Spleen (tissue), 11 donors: ENCODE measurements at regions not wholly inside any gene's neighbourhood (a gene's known extent, or its start where the extent isn't known, plus 50 kb on each side); places are given as distances from the start of the nearest gene placed in this dataset.

Experiments
- DNase-seq: peaks from one replicate; pipeline ENCODE4 v3.0.0-alpha.2; 2020
- H3K27ac ChIP-seq, 8 donors: fragments of 200-600 bp; sonication (generic) in 7 of 8; 1 replicate in 4 of 8; 2 replicates in 4 of 8; pipeline versions ENCODE4 v1.5.0 to v1.8.0; 2016 to 2021; ENCODE audit warnings: inconsistent platforms in 4 of 8, mild to moderate bottlenecking in 4 of 8, moderate library complexity in 1 of 8
- H3K27me3 ChIP-seq, 7 donors: fragments of 200-600 bp; sonication (generic) in 6 of 7; replicated peaks in 1 of 7; 1 replicate in 4 of 7; 2 replicates in 3 of 7; pipeline versions ENCODE4 v1.5.0 to v1.8.0; 2016 to 2021; ENCODE audit warnings: inconsistent platforms in 3 of 7, mild to moderate bottlenecking in 1 of 7
- H3K36me3 ChIP-seq, 6 donors: fragments of 200-600 bp; sonication (generic) in 5 of 6; 1 replicate in 4 of 6; 2 replicates in 2 of 6; pipeline versions ENCODE4 v1.5.0 to v1.8.0; 2016 to 2021; ENCODE audit warnings: inconsistent platforms in 2 of 6
- H3K4me1 ChIP-seq, 6 donors: fragments of 200-600 bp; sonication (generic) in 5 of 6; 1 replicate in 3 of 6; 2 replicates in 3 of 6; pipeline versions ENCODE4 v1.5.0 to v1.8.0; 2016 to 2021; ENCODE audit warnings: inconsistent platforms in 3 of 6
- H3K4me3 ChIP-seq, 8 donors: fragments of 200-600 bp; sonication (generic) in 7 of 8; 1 replicate in 4 of 8; 2 replicates in 4 of 8; pipeline versions ENCODE4 v1.5.0 to v1.8.0; 2016 to 2021; ENCODE audit warnings: inconsistent platforms in 4 of 8, mild to moderate bottlenecking in 4 of 8, moderate library complexity in 2 of 8
- H3K9me3 ChIP-seq, 8 donors: fragments of 200-600 bp; sonication (generic) in 7 of 8; 1 replicate in 4 of 8; 2 replicates in 4 of 8; pipeline versions ENCODE4 v1.5.0 to v1.8.0; 2016 to 2021; ENCODE audit warnings: inconsistent platforms in 4 of 8
- POLR2A ChIP-seq, 3 donors: fragments of 450-650 bp; IDR thresholded peaks; one replicate each; pipeline ENCODE4 v1.5.1; 2017; ENCODE audit warnings: antibody characterized with exemption in 3 of 3, mild to moderate bottlenecking in 1 of 3
- POLR2AphosphoS5 ChIP-seq, 3 donors: sonication (generic); formaldehyde crosslinking; IDR thresholded peaks; one replicate each; pipeline ENCODE4 v1.5.1; 2017; ENCODE audit warnings: antibody characterized with exemption in 3 of 3
- WGBS, 5 donors: extraction: QIAGEN DNeasy Blood & Tissue Kit in 3 of 5; methylation state at CpG; one replicate each; pipeline versions ENCODE4 v1.1.5 to v1.1.7; 2013 to 2018; 5-methylcytosine and 5-hydroxymethylcytosine counted together
- intact Hi-C: fragments of 100-400 bp; cut with DNase I; formaldehyde crosslinking; loops from one replicate; pipeline ENCODE4 v1.15.0; 2023; ENCODE audit warnings: low total_unique reads
- TF ChIP-seq, protein P1 (sequence below), 11 experiments: fragments of 200-600 bp in 7 of 11; fragments of 450-650 bp in 4 of 11; sonication (generic) in 4 of 11; IDR thresholded peaks in 8 of 11; conservative IDR thresholded peaks in 3 of 11; 1 replicate in 7 of 11; 2 replicates in 4 of 11; pipeline versions ENCODE4 v1.4.0 to v1.8.0; 2016 to 2021; ENCODE audit warnings: antibody characterized with exemption in 11 of 11, inconsistent platforms in 4 of 11, mild to moderate bottlenecking in 1 of 11
- donor health status: healthy with polysubstance abuse.
- donor health status: DM: no; HTN: no; CAD: no; lungs with moderate emphysema.
- donor health status: DM: no; HTN: no; CAD: no.
- donor health status: Bipolar disorder and iron deficiency.
- donor health status: healthy.
- donor health status: DM: no; HTN: no; CAD: no.
- donor health status: DM: yes; HTN: yes; CAD: no.

DNA sequence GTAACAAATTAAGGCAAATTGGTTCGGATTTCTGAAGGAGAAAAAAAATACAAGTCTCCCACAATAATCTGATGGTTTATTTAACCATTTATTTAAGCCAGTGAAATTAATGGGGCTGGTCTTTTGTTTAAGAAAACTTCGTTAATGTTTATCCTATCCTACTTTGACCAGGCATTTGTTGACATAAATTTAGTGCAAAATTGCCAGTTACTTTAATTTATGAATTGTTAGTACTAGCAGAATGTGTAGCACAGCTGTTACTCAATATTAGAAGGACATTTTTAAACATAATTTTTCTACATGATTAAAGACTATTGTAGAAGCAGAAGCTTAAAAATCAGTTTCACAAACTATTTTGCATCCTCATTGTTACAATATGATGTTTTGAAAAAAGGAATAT is 687.6 kb upstream of the PTBP2 start:
- intact Hi-C loops, result no loop called here
- H3K9me3 ChIP-seq, result peaks cover 0 to 3% (median 1%) of the 10 kb centered on the region in 8 donors
- H3K27ac ChIP-seq, result no peak overlapping the region
- no peaks in the 10 kb centered on the region for H3K36me3 ChIP-seq
- TF ChIP-seq POLR2A (IDR thresholded peaks at IDR 0.05), result no peak
- TF ChIP-seq POLR2AphosphoS5 (IDR thresholded peaks at IDR 0.05), result no peak
- TF ChIP-seq, protein P1, sequence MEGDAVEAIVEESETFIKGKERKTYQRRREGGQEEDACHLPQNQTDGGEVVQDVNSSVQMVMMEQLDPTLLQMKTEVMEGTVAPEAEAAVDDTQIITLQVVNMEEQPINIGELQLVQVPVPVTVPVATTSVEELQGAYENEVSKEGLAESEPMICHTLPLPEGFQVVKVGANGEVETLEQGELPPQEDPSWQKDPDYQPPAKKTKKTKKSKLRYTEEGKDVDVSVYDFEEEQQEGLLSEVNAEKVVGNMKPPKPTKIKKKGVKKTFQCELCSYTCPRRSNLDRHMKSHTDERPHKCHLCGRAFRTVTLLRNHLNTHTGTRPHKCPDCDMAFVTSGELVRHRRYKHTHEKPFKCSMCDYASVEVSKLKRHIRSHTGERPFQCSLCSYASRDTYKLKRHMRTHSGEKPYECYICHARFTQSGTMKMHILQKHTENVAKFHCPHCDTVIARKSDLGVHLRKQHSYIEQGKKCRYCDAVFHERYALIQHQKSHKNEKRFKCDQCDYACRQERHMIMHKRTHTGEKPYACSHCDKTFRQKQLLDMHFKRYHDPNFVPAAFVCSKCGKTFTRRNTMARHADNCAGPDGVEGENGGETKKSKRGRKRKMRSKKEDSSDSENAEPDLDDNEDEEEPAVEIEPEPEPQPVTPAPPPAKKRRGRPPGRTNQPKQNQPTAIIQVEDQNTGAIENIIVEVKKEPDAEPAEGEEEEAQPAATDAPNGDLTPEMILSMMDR (IDR thresholded peaks at IDR 0.05 in 8 of 11, conservative IDR thresholded peaks at IDR 0.05 in 3 of 11), result no peak
- 42 to 74% (median 49%) methylated on average over 2 of the region's 2 CpGs for WGBS, 5 donors
- no peaks in the 10 kb centered on the region for H3K4me1 ChIP-seq
- no peak overlapping the region for H3K4me3 ChIP-seq
- no peak for DNase-seq
- H3K27me3 ChIP-seq, result no peaks in the 10 kb centered on the region

DNA sequence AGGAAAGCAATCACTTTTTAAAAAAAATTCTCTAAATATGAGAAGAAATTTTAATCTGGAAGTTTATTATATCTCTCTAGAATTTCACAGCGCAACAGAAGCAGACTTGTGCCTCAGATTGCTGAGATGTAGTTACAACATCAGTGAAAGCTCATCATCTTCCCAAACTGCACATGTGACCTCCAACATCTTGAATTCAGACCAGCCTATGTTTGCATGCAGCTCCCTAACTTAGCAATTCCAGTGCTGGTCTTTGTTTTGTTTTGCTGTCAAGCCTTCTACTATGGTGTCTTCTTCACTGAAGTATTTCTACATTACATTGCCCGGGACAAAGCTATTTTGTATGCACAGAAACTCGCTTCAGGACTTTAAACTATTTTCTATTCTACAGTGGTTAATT is 684.8 kb upstream of the PTBP2 start:
- H3K4me3 ChIP-seq, result no peak overlapping the region
- WGBS, 5 donors, result 62 to 81% (median 79%) methylated on average over 3 of the region's 3 CpGs
- intact Hi-C loops, result no loop called here
- H3K36me3 ChIP-seq, result no peaks in the 10 kb centered on the region
- no peaks in the 10 kb centered on the region for H3K9me3 ChIP-seq
- H3K27ac ChIP-seq, result no peak overlapping the region
- no peaks in the 10 kb centered on the region for H3K27me3 ChIP-seq
- H3K4me1 ChIP-seq, result no peaks in the 10 kb centered on the region
- no peak for DNase-seq
- no peak for TF ChIP-seq POLR2AphosphoS5 (IDR thresholded peaks at IDR 0.05)
- TF ChIP-seq, protein P1 (IDR thresholded peaks at IDR 0.05 in 8 of 11, conservative IDR thresholded peaks at IDR 0.05 in 3 of 11), result no peak
- no peak for TF ChIP-seq POLR2A (IDR thresholded peaks at IDR 0.05)

DNA sequence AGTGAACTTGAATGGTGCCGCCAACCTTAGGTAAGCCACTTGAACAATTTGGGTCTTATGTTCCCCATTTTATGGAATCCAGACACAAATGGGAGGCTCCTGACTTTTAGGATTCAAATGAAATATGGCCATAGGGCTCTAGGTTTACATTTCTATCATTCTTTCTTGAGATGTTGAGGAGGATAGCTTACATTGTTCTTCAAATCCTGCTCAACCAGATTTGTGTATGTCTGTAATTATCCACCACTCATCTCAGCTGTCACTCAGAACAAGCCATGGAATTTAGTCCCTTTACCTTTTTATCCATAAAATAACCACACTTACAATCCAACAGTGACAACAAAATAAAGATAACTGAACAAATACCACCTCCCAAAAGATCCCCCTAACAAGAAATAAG is 682.9 kb upstream of the PTBP2 start:
- DNase-seq, result no peak
- TF ChIP-seq POLR2AphosphoS5 (IDR thresholded peaks at IDR 0.05) (no peak), POLR2A (IDR thresholded peaks at IDR 0.05) (no peak)
- 63 to 95% (median 89%) methylated on average over 1 of the region's 1 CpG for WGBS, 5 donors
- H3K27ac ChIP-seq, result no peak overlapping the region
- no peaks in the 10 kb centered on the region for H3K36me3 ChIP-seq
- no peak overlapping the region for H3K4me3 ChIP-seq
- H3K4me1 ChIP-seq, result no peaks in the 10 kb centered on the region
- no peaks in the 10 kb centered on the region for H3K27me3 ChIP-seq
- peaks cover 0 to 3% (median 0%) of the 10 kb centered on the region in 8 donors for H3K9me3 ChIP-seq
- intact Hi-C loops, result no loop called here

DNA sequence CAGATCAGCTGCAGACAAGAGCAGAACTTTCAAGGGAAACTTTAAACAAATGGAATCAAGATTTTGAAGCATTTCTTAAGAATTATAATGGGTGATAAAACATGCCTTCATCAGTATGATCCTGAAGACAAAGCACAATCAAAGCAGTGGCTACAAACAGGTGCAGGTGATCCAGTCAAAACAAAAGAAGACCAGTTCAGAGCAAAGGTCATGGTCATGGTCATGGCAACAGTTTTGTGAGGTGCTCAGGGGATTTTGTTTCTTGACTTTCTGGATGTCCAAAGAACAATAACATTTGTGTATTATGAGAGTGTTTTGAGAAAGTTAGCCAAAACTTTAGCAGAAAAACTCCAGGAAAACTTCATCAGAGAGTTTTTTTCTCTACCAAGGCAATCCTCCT is 681.7 kb upstream of the PTBP2 start:
- TF ChIP-seq POLR2A (IDR thresholded peaks at IDR 0.05), result no peak
- TF ChIP-seq, protein P1 (IDR thresholded peaks at IDR 0.05 in 8 of 11, conservative IDR thresholded peaks at IDR 0.05 in 3 of 11), result no peak
- no peak for TF ChIP-seq POLR2AphosphoS5 (IDR thresholded peaks at IDR 0.05)
- Histone ChIP-seq H3K27me3 (no peaks in the 10 kb centered on the region), H3K9me3 (peaks cover 0 to 3% (median 0%) of the 10 kb centered on the region in 8 donors), H3K4me3 (no peak overlapping the region), H3K4me1 (no peaks in the 10 kb centered on the region), H3K27ac (no peak overlapping the region), H3K36me3 (no peaks in the 10 kb centered on the region)
- intact Hi-C loops, result no loop called here
- no peak for DNase-seq

DNA sequence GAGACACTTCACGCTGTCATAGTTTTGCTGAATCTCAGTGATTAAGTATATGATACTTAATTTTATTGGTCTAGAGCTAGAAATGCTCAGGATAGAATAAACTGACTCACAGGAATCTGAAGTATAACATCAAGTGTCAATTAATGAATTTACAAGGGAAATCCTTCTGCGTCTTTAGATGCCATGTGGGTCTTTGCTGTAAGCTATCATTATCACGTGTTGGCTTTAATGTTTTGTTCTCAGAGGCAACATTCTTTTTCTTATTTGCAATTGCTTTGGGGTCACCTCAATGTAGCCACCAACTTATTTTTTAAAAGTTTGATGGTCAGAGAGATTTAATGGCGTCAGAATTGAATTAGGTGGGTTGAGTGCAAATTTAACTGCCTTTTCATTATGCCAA is 680.1 kb upstream of the PTBP2 start:
- Histone ChIP-seq H3K27me3 (no peaks in the 10 kb centered on the region), H3K36me3 (no peaks in the 10 kb centered on the region), H3K27ac (no peak overlapping the region), H3K4me3 (no peak overlapping the region), H3K4me1 (no peaks in the 10 kb centered on the region), H3K9me3 (peaks cover 0 to 5% (median 0%) of the 10 kb centered on the region in 8 donors)
- intact Hi-C loops, result no loop called here
- WGBS, 5 donors, result 79 to 92% (median 88%) methylated on average over 4 of the region's 4 CpGs
- TF ChIP-seq POLR2A (IDR thresholded peaks at IDR 0.05) (no peak), POLR2AphosphoS5 (IDR thresholded peaks at IDR 0.05) (no peak)
- TF ChIP-seq, protein P1 (IDR thresholded peaks at IDR 0.05 in 8 of 11, conservative IDR thresholded peaks at IDR 0.05 in 3 of 11), result no peak
- DNase-seq, result no peak
